Stimulated activated naive CD8-positive, alpha-beta T cell treated with anti-CD3 and anti-CD28 coated beads, Interleukin-15, amount 100 ng/mL, for 72 hours (primary cell): ENCODE measurements at regions not wholly inside any gene's neighbourhood (a gene's known extent, or its start where the extent isn't known, plus 50 kb on each side); places are given as distances from the start of the nearest gene placed in this dataset.

Experiments
- ATAC-seq: fragments of 150-1000 bp; cut with Tn5 transposase; 2 replicates; pipeline ENCODE4 v1.10.0; 2021; ENCODE audit warnings: mild to moderate bottlenecking, moderate library complexity
- DNase-seq, 2 donors: peaks; one replicate each; pipeline ENCODE4 v3.0.0; 2021 to 2022
- H3K27ac Mint-ChIP-seq, 2 donors: one replicate each; pipeline ENCODE4 v1.8.0; 2022; ENCODE audit warnings: mild to moderate bottlenecking in 2 of 2, mixed read lengths in 2 of 2, moderate library complexity in 2 of 2
- H3K27me3 Mint-ChIP-seq: one replicate; pipeline ENCODE4 v1.8.0; 2022; ENCODE audit warnings: mixed read lengths
- H3K4me1 Mint-ChIP-seq: one replicate; pipeline ENCODE4 v1.8.0; 2022; ENCODE audit warnings: mild to moderate bottlenecking, mixed read lengths
- H3K4me3 Mint-ChIP-seq, 2 donors: one replicate each; pipeline ENCODE4 v1.8.0; 2022; ENCODE audit warnings: mild to moderate bottlenecking in 2 of 2, mixed read lengths in 2 of 2, moderate library complexity in 1 of 2
- H3K9me3 Mint-ChIP-seq, 2 donors: one replicate each; pipeline ENCODE4 v1.8.0; 2022; ENCODE audit warnings: mixed read lengths in 2 of 2

- H3K4me1 Mint-ChIP-seq: no peaks in the 10 kb centered on the region
- H3K4me3 Mint-ChIP-seq: no peak overlapping the region
- no peak overlapping the region for H3K27ac Mint-ChIP-seq
- H3K9me3 Mint-ChIP-seq: peaks cover 6 to 8% of the 10 kb centered on the region in 2 donors
- peaks cover 9% of the 10 kb centered on the region for H3K27me3 Mint-ChIP-seq
- DNase-seq (no peak), ATAC-seq (no peak)
Observed at GRCh38 chr20:60543598-60543997, 585.4 kb downstream of the CDH26 start.

GRCh38 chr20:60553095-60553494 is 594.9 kb downstream of the CDH26 start:
- no peak for DNase-seq
- Mint-ChIP-seq H3K27ac (no peak overlapping the region), H3K27me3 (peaks cover 23% of the 10 kb centered on the region), H3K4me3 (no peak overlapping the region), H3K4me1 (no peaks in the 10 kb centered on the region), H3K9me3 (peaks cover 3 to 8% of the 10 kb centered on the region in 2 donors)
- ATAC-seq: no peak

GRCh38 chr20:60558486-60558885 is 600.3 kb downstream of the CDH26 start:
- ATAC-seq (no peak), DNase-seq (no peak)
- Mint-ChIP-seq H3K27ac (no peak overlapping the region), H3K4me1 (no peaks in the 10 kb centered on the region), H3K9me3 (no peaks in the 10 kb centered on the region), H3K4me3 (no peak overlapping the region), H3K27me3 (peaks cover 38% of the 10 kb centered on the region)

GRCh38 chr20:60559462-60559861 is 601.2 kb downstream of the CDH26 start:
- no peak overlapping the region for H3K27ac Mint-ChIP-seq
- H3K4me1 Mint-ChIP-seq: no peaks in the 10 kb centered on the region
- H3K4me3 Mint-ChIP-seq: no peak overlapping the region
- peaks cover 40% of the 10 kb centered on the region for H3K27me3 Mint-ChIP-seq
- DNase-seq (no peak), ATAC-seq (no peak)
- no peaks in the 10 kb centered on the region for H3K9me3 Mint-ChIP-seq

GRCh38 chr20:60561052-60561451 is 602.8 kb downstream of the CDH26 start:
- ATAC-seq (no peak), DNase-seq (no peak)
- Mint-ChIP-seq H3K4me1 (no peaks in the 10 kb centered on the region), H3K27me3 (peaks cover 39% of the 10 kb centered on the region), H3K4me3 (no peak overlapping the region), H3K27ac (peak overlapping the region in 1 of 2 donors; percentile 39), H3K9me3 (no peaks in the 10 kb centered on the region)

- H3K4me1 Mint-ChIP-seq: no peaks in the 10 kb centered on the region
- H3K4me3 Mint-ChIP-seq: no peak overlapping the region
- H3K9me3 Mint-ChIP-seq: peaks cover 0 to 11% of the 10 kb centered on the region in 2 donors
- H3K27me3 Mint-ChIP-seq: peaks cover 20% of the 10 kb centered on the region
- no peak overlapping the region for H3K27ac Mint-ChIP-seq
- no peak for DNase-seq
- no peak for ATAC-seq
Observed at GRCh38 chr20:60565083-60565482, 606.9 kb downstream of the CDH26 start.

GRCh38 chr20:60565551-60565950 is 607.3 kb downstream of the CDH26 start:
- Mint-ChIP-seq H3K9me3 (peaks cover 0 to 11% of the 10 kb centered on the region in 2 donors), H3K4me1 (no peaks in the 10 kb centered on the region), H3K27ac (no peak overlapping the region), H3K27me3 (peaks cover 15% of the 10 kb centered on the region), H3K4me3 (no peak overlapping the region)
- no peak for ATAC-seq
- DNase-seq: no peak

GRCh38 chr20:60569116-60569515 is 610.9 kb downstream of the CDH26 start:
- Mint-ChIP-seq H3K4me1 (no peaks in the 10 kb centered on the region), H3K9me3 (peaks cover 0 to 11% of the 10 kb centered on the region in 2 donors), H3K27ac (no peak overlapping the region), H3K4me3 (no peak overlapping the region), H3K27me3 (peaks cover 8% of the 10 kb centered on the region)
- ATAC-seq (no peak), DNase-seq (no peak)

- Mint-ChIP-seq H3K27ac (no peak overlapping the region), H3K4me1 (no peaks in the 10 kb centered on the region), H3K9me3 (peaks cover 0 to 11% of the 10 kb centered on the region in 2 donors), H3K27me3 (no peaks in the 10 kb centered on the region), H3K4me3 (no peak overlapping the region)
- DNase-seq (no peak), ATAC-seq (no peak)
Observed at GRCh38 chr20:60570481-60571277, 612.5 kb downstream of the CDH26 start.

- H3K9me3 Mint-ChIP-seq: peaks cover 0 to 11% of the 10 kb centered on the region in 2 donors
- H3K4me1 Mint-ChIP-seq: no peaks in the 10 kb centered on the region
- DNase-seq (no peak), ATAC-seq (no peak)
- no peak overlapping the region for H3K27ac Mint-ChIP-seq
- no peak overlapping the region for H3K4me3 Mint-ChIP-seq
- H3K27me3 Mint-ChIP-seq: no peaks in the 10 kb centered on the region
Observed at GRCh38 chr20:60573003-60573680, 614.9 kb downstream of the CDH26 start.

- Mint-ChIP-seq H3K4me1 (no peaks in the 10 kb centered on the region), H3K4me3 (no peak overlapping the region), H3K27me3 (no peaks in the 10 kb centered on the region), H3K27ac (no peak overlapping the region), H3K9me3 (no peaks in the 10 kb centered on the region)
- ATAC-seq (no peak), DNase-seq (no peak)
Observed at GRCh38 chr20:60576236-60576635, 618.0 kb downstream of the CDH26 start.

- Mint-ChIP-seq H3K4me1 (no peaks in the 10 kb centered on the region), H3K27ac (peak overlapping the region in 1 of 2 donors; percentile 46), H3K9me3 (no peaks in the 10 kb centered on the region), H3K27me3 (no peaks in the 10 kb centered on the region), H3K4me3 (no peak overlapping the region)
- DNase-seq (no peak), ATAC-seq (no peak)
Observed at GRCh38 chr20:60579941-60580515, 621.8 kb downstream of the CDH26 start.

GRCh38 chr20:60581606-60582115 is 623.4 kb downstream of the CDH26 start:
- H3K4me1 Mint-ChIP-seq: no peaks in the 10 kb centered on the region
- ATAC-seq (no peak), DNase-seq (no peak)
- H3K27me3 Mint-ChIP-seq: peaks cover 2% of the 10 kb centered on the region
- H3K9me3 Mint-ChIP-seq: no peaks in the 10 kb centered on the region
- H3K27ac Mint-ChIP-seq: no peak overlapping the region
- H3K4me3 Mint-ChIP-seq: no peak overlapping the region

GRCh38 chr20:60583741-60584140 is 625.5 kb downstream of the CDH26 start:
- no peak for DNase-seq
- peaks cover 8% of the 10 kb centered on the region for H3K27me3 Mint-ChIP-seq
- no peaks in the 10 kb centered on the region for H3K4me1 Mint-ChIP-seq
- no peaks in the 10 kb centered on the region for H3K9me3 Mint-ChIP-seq
- no peak overlapping the region for H3K27ac Mint-ChIP-seq
- ATAC-seq: no peak
- H3K4me3 Mint-ChIP-seq: no peak overlapping the region

- H3K27ac Mint-ChIP-seq: no peak overlapping the region
- no peak for DNase-seq
- no peak overlapping the region for H3K4me3 Mint-ChIP-seq
- H3K27me3 Mint-ChIP-seq: peaks cover 8% of the 10 kb centered on the region
- no peaks in the 10 kb centered on the region for H3K4me1 Mint-ChIP-seq
- ATAC-seq: no peak
- no peaks in the 10 kb centered on the region for H3K9me3 Mint-ChIP-seq
Observed at GRCh38 chr20:60584221-60584620, 626.0 kb downstream of the CDH26 start.

- ATAC-seq: no peak
- Mint-ChIP-seq H3K27ac (no peak overlapping the region), H3K4me1 (no peaks in the 10 kb centered on the region)
Observed at GRCh38 chr20:60585651-60586050, 627.4 kb downstream of the CDH26 start.

More at GRCh38 chr20:60585651-60586050, 627.4 kb downstream of the CDH26 start:
- no peak for DNase-seq
- no peak overlapping the region for H3K4me3 Mint-ChIP-seq
- H3K27me3 Mint-ChIP-seq: peaks cover 8% of the 10 kb centered on the region
- H3K9me3 Mint-ChIP-seq: no peaks in the 10 kb centered on the region
